SK-N-SH (cell line): ENCODE measurements at regions not wholly inside any gene's neighbourhood (a gene's known extent, or its start where the extent isn't known, plus 50 kb on each side); places are given as distances from the start of the nearest gene placed in this dataset.

Experiments
- CTCF ChIA-PET: fragments of 300-600, 350-600 bp; formaldehyde crosslinking; extraction: SDS; loops from one replicate; lab custom pipeline; 2021; lab: Yijun Ruan, JAX
- POLR2A ChIA-PET: fragments of 350-600 bp; sonication (Branson Sonifier 250); formaldehyde crosslinking; extraction: SDS; loops from one replicate; lab custom pipeline; 2020; ENCODE audit warnings: antibody characterized with exemption, inconsistent platforms; lab: Yijun Ruan, JAX
- DNase-seq: peaks from one replicate; pipeline ENCODE4 v3.0.0; 2012
- H2AFZ ChIP-seq: fragments of 200-600 bp; sonication (generic); 2 replicates; pipeline ENCODE4 v1.8.1; 2016; ENCODE audit warnings: antibody characterized with exemption, mild to moderate bottlenecking, low read depth
- H3F3A ChIP-seq: fragments of 200-600 bp; sonication (generic); replicated peaks from 2 replicates; pipeline ENCODE3; 2016; ENCODE audit warnings: antibody characterized with exemption, mild to moderate bottlenecking; ENCODE audit not compliant: insufficient read depth
- H3K27ac ChIP-seq, 2 experiments: fragments of 200-500 bp in 1 of 2; fragments of 200-600 bp in 1 of 2; sonication (Bioruptor generic) in 1 of 2; sonication (generic), shearing (Covaris generic) in 1 of 2; 2 replicates each; pipeline versions ENCODE4 v1.5.1 to v1.6.1; 2014 to 2016; ENCODE audit warnings: low read depth in 2 of 2, inconsistent platforms in 1 of 2, low read length in 1 of 2, mild to moderate bottlenecking in 1 of 2, mixed read lengths in 1 of 2
- H3K27me3 ChIP-seq: fragments of 200-600 bp; sonication (generic), shearing (Covaris generic); 2 replicates; pipeline ENCODE4 v1.6.1; 2016; ENCODE audit warnings: mixed run types; ENCODE audit not compliant: insufficient read depth
- H3K36me3 ChIP-seq, 2 experiments: fragments of 200-500 bp in 1 of 2; fragments of 200-600 bp in 1 of 2; sonication (Bioruptor generic) in 1 of 2; sonication (generic) in 1 of 2; replicated peaks in 1 of 2; 2 replicates each; pipeline versions ENCODE3 to v1.5.1; 2014 to 2016; ENCODE audit warnings: low read length in 1 of 2, mild to moderate bottlenecking in 1 of 2; ENCODE audit not compliant: insufficient read depth in 2 of 2, control insufficient read depth in 1 of 2
- H3K4me1 ChIP-seq, 2 experiments: fragments of 200-500 bp in 1 of 2; fragments of 200-600 bp in 1 of 2; sonication (Bioruptor generic) in 1 of 2; sonication (generic), shearing (Covaris generic) in 1 of 2; 2 replicates each; pipeline versions ENCODE4 v1.5.1 to v1.6.1; 2014 to 2016; ENCODE audit warnings: low read depth in 1 of 2, low read length in 1 of 2, mixed run types in 1 of 2; ENCODE audit not compliant: insufficient read depth in 2 of 2, control insufficient read depth in 1 of 2
- H3K4me2 ChIP-seq: fragments of 200-600 bp; sonication (generic), shearing (Covaris generic); 2 replicates; pipeline ENCODE4 v1.6.1; 2017; ENCODE audit warnings: mixed run types
- H3K4me3 ChIP-seq, 2 experiments: fragments of 200-500 bp in 1 of 2; fragments of 200-600 bp in 1 of 2; sonication (Bioruptor generic) in 1 of 2; sonication (generic), shearing (Covaris generic) in 1 of 2; 2 replicates each; pipeline versions ENCODE4 v1.5.1 to v1.8.1; 2014 to 2016; ENCODE audit warnings: low read depth in 2 of 2, inconsistent platforms in 1 of 2, low read length in 1 of 2, mild to moderate bottlenecking in 1 of 2, mixed read lengths in 1 of 2, moderate library complexity in 1 of 2
- H3K79me2 ChIP-seq: fragments of 200-600 bp; sonication (generic); 2 replicates; pipeline ENCODE4 v1.8.1; 2017; ENCODE audit warnings: mild to moderate bottlenecking; ENCODE audit not compliant: insufficient read depth
- H3K9ac ChIP-seq: fragments of 200-600 bp; sonication (generic); 2 replicates; pipeline ENCODE4 v1.6.1; 2017; ENCODE audit warnings: mixed run types
- H3K9me2 ChIP-seq: fragments of 200-600 bp; sonication (generic); 2 replicates; pipeline ENCODE4 v1.6.1; 2017; ENCODE audit warnings: mixed run types
- H3K9me3 ChIP-seq: fragments of 200-600 bp; sonication (generic); 2 replicates; pipeline ENCODE4 v1.6.1; 2017; ENCODE audit warnings: mixed run types, mild to moderate bottlenecking, moderate library complexity
- H4K20me1 ChIP-seq: fragments of 200-600 bp; sonication (generic); 2 replicates; pipeline ENCODE4 v1.6.1; 2017; ENCODE audit warnings: mild to moderate bottlenecking, mixed run types; ENCODE audit not compliant: insufficient read depth
- CHD2 ChIP-seq: fragments of 150-350 bp; IDR thresholded peaks from 2 replicates; pipeline ENCODE4 v1.6.1; 2018; ENCODE audit warnings: low read length; ENCODE audit not compliant: partially characterized antibody
- EP300 ChIP-seq, 2 experiments: IDR thresholded peaks; 2 replicates each; pipeline versions ENCODE4 v1.4.0 to v1.6.1; 2012; ENCODE audit warnings: borderline replicate concordance in 1 of 2, low read depth in 1 of 2, low read length in 1 of 2
- FOXJ3 ChIP-seq: sonication (generic); formaldehyde crosslinking; IDR thresholded peaks from 2 replicates; pipeline ENCODE4 v1.5.1; 2020; ENCODE audit warnings: mild to moderate bottlenecking, missing genetic modification reagents
- FOXM1 ChIP-seq: IDR thresholded peaks from 2 replicates; pipeline ENCODE4 v1.4.0; 2012; ENCODE audit warnings: low read depth, mild to moderate bottlenecking
- GABPA ChIP-seq: IDR thresholded peaks from 2 replicates; pipeline ENCODE4 v1.4.0; 2012; ENCODE audit warnings: low read depth, mild to moderate bottlenecking
- GATA2 ChIP-seq: sonication (generic); formaldehyde crosslinking; IDR thresholded peaks from 2 replicates; pipeline ENCODE4 v1.5.0; 2020; ENCODE audit warnings: mild to moderate bottlenecking, missing genetic modification reagents
- IRF3 ChIP-seq: fragments of 150-350 bp; IDR thresholded peaks from 2 replicates; pipeline ENCODE4 v1.6.1; 2016; ENCODE audit warnings: mild to moderate bottlenecking, low read depth, low read length
- MEF2A ChIP-seq: IDR thresholded peaks from 2 replicates; pipeline ENCODE4 v1.4.0; 2012; ENCODE audit warnings: low read depth, borderline replicate concordance
- MXI1 ChIP-seq: IDR thresholded peaks from 2 replicates; pipeline ENCODE4 v1.6.1; 2012; ENCODE audit warnings: mild to moderate bottlenecking, low read depth, low read length, improper control_type of control experiment
- NRF1 ChIP-seq: IDR thresholded peaks from 2 replicates; pipeline ENCODE4 v1.6.1; 2012; ENCODE audit warnings: low read depth, mild to moderate bottlenecking, low read length
- POLR2AphosphoS5 ChIP-seq: IDR thresholded peaks from 2 replicates; pipeline ENCODE4 v1.6.1; 2012; ENCODE audit warnings: low read depth, low read length
- RCOR1 ChIP-seq: fragments of 150-350 bp; IDR thresholded peaks from 2 replicates; pipeline ENCODE4 v1.6.1; 2017; ENCODE audit warnings: antibody characterized with exemption, low read length
- RFX5 ChIP-seq: IDR thresholded peaks from 2 replicates; pipeline ENCODE4 v1.6.1; 2012; ENCODE audit warnings: mild to moderate bottlenecking, improper control_type of control experiment, low read length
- RXRA ChIP-seq: IDR thresholded peaks from 2 replicates; pipeline ENCODE4 v1.4.0; 2012; ENCODE audit warnings: low read depth, mild to moderate bottlenecking, borderline replicate concordance
- TAF1 ChIP-seq: IDR thresholded peaks from 2 replicates; pipeline ENCODE4 v1.6.1; 2012; ENCODE audit warnings: low read depth, mild to moderate bottlenecking, low read length, moderate library complexity, borderline replicate concordance
- ZBTB33 ChIP-seq: IDR thresholded peaks from 2 replicates; pipeline ENCODE4 v1.4.0; 2012; ENCODE audit warnings: low read depth, borderline replicate concordance
- WGBS: methylation state at CpG from one replicate; pipeline ENCODE4 v1.1.6; 2017; ENCODE audit warnings: low lambda C conversion rate; 5-methylcytosine and 5-hydroxymethylcytosine counted together
- TF ChIP-seq, protein P1 (sequence below): fragments of 200-600 bp; sonication (generic); IDR thresholded peaks from 2 replicates; pipeline ENCODE4 v1.6.1; 2017; ENCODE audit warnings: antibody characterized with exemption, mild to moderate bottlenecking, moderate library complexity
- TF ChIP-seq, protein P2 (sequence below): IDR thresholded peaks from 2 replicates; pipeline ENCODE4 v1.4.0; 2012; ENCODE audit warnings: low read depth

DNA sequence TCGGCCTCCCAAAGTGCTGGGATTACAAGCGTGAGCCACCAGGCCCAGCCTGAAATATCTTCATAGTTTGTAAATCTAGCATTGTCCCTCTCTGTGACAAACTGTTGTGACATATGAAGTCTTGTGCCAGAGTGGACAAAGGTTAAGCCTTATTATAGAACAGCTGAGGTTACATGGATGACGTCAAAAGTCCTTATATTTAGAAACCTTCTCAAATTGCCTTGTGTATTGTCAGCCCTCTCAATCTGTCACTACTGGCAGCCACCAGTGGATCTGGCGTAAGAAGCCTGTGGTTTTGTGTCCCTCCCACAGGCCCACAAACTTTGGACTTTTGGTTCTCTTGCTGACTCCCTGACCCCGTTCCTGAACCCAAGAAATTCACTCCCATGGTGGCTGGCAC lies 79.4 kb upstream of the CCDC112 start:
- CTCF ChIA-PET: interaction anchor here (2.3 kb wide), 1 partner anchor 11 kb away, joined by 6 read pairs; no protein-coding TSS in a partner anchor
- no peak overlapping the region for H3K27ac ChIP-seq
- POLR2A ChIA-PET: no interaction called here
- H3K9ac ChIP-seq: no peak overlapping the region
- H3K4me3 ChIP-seq: no peak overlapping the region
- H3K9me3 ChIP-seq: no peaks in the 10 kb centered on the region
- H3K27me3 ChIP-seq: no peaks in the 10 kb centered on the region
- H2AFZ ChIP-seq: no peak overlapping the region
- 92% methylated on average over 5 of the region's 5 CpGs for WGBS
- no peak for DNase-seq
- peaks cover 8% of the 10 kb centered on the region for H3F3A ChIP-seq
- H3K4me2 ChIP-seq: no peak overlapping the region
- no peaks in the 10 kb centered on the region for H3K79me2 ChIP-seq
- H3K4me1 ChIP-seq: peaks cover 0 to 9% of the 10 kb centered on the region in 2 experiments; a peak in 2 of 4 replicates
- no peaks in the 10 kb centered on the region for H3K9me2 ChIP-seq
- H3K36me3 ChIP-seq: no peaks in the 10 kb centered on the region
- H4K20me1 ChIP-seq: no peaks in the 10 kb centered on the region
- TF ChIP-seq GATA2 (CRISPR knock-in tag): no peak
- TF ChIP-seq FOXJ3 (CRISPR knock-in tag): no peak
- TF ChIP-seq CHD2: no peak
- TF ChIP-seq, protein P1, sequence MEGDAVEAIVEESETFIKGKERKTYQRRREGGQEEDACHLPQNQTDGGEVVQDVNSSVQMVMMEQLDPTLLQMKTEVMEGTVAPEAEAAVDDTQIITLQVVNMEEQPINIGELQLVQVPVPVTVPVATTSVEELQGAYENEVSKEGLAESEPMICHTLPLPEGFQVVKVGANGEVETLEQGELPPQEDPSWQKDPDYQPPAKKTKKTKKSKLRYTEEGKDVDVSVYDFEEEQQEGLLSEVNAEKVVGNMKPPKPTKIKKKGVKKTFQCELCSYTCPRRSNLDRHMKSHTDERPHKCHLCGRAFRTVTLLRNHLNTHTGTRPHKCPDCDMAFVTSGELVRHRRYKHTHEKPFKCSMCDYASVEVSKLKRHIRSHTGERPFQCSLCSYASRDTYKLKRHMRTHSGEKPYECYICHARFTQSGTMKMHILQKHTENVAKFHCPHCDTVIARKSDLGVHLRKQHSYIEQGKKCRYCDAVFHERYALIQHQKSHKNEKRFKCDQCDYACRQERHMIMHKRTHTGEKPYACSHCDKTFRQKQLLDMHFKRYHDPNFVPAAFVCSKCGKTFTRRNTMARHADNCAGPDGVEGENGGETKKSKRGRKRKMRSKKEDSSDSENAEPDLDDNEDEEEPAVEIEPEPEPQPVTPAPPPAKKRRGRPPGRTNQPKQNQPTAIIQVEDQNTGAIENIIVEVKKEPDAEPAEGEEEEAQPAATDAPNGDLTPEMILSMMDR: no peak
- no peak for TF ChIP-seq RXRA
- TF ChIP-seq RCOR1: no peak
- no peak for TF ChIP-seq TAF1
- no peak for TF ChIP-seq IRF3
- TF ChIP-seq FOXM1: no peak
- no peak for TF ChIP-seq ZBTB33
- TF ChIP-seq, protein P2, sequence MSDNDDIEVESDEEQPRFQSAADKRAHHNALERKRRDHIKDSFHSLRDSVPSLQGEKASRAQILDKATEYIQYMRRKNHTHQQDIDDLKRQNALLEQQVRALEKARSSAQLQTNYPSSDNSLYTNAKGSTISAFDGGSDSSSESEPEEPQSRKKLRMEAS: no peak
- TF ChIP-seq POLR2AphosphoS5: no peak
- TF ChIP-seq RFX5: no peak
- TF ChIP-seq EP300 (IDR thresholded peaks at IDR 0.05; ENCODE audit: borderline replicate concordance in 1 of 2, low read depth in 1 of 2, low read length in 1 of 2): no peak
- TF ChIP-seq MEF2A: no peak
- no peak for TF ChIP-seq GABPA
- no peak for TF ChIP-seq MXI1
- TF ChIP-seq NRF1: no peak
